ENCODE measurements at regions not wholly inside any gene's neighbourhood (a gene's known extent, or its start where the extent isn't known, plus 50 kb on each side); places are given as distances from the start of the nearest gene placed in this dataset.

GRCh38 chr2:104673225-104673624 lies 180.7 kb upstream of the POU3F3 start:
- TF ChIP-seq CTCF (IDR thresholded peaks at IDR 0.05; ENCODE audit: borderline replicate concordance, extremely low read depth, low read length, poor library complexity, severe bottlenecking) = no peak
- no peak for TF ChIP-seq EZH2 (IDR thresholded peaks at IDR 0.05; ENCODE audit: borderline replicate concordance, low read depth, low read length, severe bottlenecking)
